Nephron progenitor cell (in vitro differentiated cells): ENCODE measurements at regions not wholly inside any gene's neighbourhood (a gene's known extent, or its start where the extent isn't known, plus 50 kb on each side); places are given as distances from the start of the nearest gene placed in this dataset.

ENCODE experiments used
- DNase-seq: peaks from one replicate; pipeline ENCODE4 v3.0.0; 2021
- H3K27ac Mint-ChIP-seq: 2 replicates; pipeline ENCODE4 v1.8.0; 2021; ENCODE audit warnings: mild to moderate bottlenecking, moderate library complexity, mixed read lengths
- H3K27me3 Mint-ChIP-seq: 2 replicates; pipeline ENCODE4 v1.8.0; 2021; ENCODE audit warnings: mild to moderate bottlenecking, low read depth, mixed read lengths; ENCODE audit not compliant: poor library complexity
- H3K36me3 Mint-ChIP-seq: 2 replicates; pipeline ENCODE4 v1.8.0; 2021; ENCODE audit warnings: low read depth, mixed read lengths
- H3K4me1 Mint-ChIP-seq: 2 replicates; pipeline ENCODE4 v1.8.0; 2021; ENCODE audit warnings: mixed read lengths
- H3K4me3 Mint-ChIP-seq: 2 replicates; pipeline ENCODE4 v1.8.0; 2021; ENCODE audit warnings: mild to moderate bottlenecking, moderate library complexity, mixed read lengths
- H3K9me3 Mint-ChIP-seq: 2 replicates; pipeline ENCODE4 v1.8.0; 2021; ENCODE audit warnings: mild to moderate bottlenecking, moderate library complexity, mixed read lengths
- TF ChIP-seq, protein P1 (sequence below): fragments of 200-600 bp; sonication (generic); IDR thresholded peaks from 2 replicates; pipeline ENCODE4 v1.5.0; 2021; ENCODE audit warnings: antibody characterized with exemption

DNA sequence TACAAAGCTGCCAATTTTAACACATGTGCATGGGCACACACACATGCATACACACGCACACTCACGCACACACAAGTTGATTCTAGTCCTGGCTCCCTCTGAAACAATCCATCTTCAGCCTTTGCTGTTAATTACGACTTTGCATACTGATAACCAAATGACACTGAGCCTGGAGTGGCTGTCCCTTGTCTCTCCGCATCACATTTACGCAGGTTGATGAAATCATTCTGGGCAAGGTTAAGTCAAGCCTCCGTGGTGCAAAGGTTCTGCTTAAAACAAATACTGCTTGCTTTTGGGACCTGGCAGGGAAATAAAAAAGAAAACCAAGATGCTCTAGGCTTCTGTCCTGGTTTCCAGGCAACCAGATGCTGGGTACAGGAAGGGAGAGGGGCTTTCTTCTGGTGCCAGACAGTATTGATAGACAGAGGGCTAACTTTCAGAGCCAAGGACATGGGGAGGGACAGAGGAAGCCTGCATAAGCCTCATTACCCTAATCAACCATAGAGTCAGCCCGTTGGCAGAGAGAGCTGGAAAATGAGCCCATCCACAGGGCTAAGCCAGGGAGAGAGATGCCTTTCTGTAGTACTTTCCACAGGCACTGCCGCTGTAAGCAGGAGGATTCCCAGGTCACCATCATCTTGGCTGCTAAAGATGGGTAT is 233.0 kb downstream of the WDR11 start:
- Mint-ChIP-seq H3K4me3 (no peak overlapping the region), H3K27ac (no peak overlapping the region), H3K4me1 (peaks cover 64% of the 10 kb centered on the region), H3K9me3 (peaks cover 4% of the 10 kb centered on the region), H3K36me3 (no peaks in the 10 kb centered on the region), H3K27me3 (no peaks in the 10 kb centered on the region)
- DNase-seq, result no peak
- TF ChIP-seq, protein P1, sequence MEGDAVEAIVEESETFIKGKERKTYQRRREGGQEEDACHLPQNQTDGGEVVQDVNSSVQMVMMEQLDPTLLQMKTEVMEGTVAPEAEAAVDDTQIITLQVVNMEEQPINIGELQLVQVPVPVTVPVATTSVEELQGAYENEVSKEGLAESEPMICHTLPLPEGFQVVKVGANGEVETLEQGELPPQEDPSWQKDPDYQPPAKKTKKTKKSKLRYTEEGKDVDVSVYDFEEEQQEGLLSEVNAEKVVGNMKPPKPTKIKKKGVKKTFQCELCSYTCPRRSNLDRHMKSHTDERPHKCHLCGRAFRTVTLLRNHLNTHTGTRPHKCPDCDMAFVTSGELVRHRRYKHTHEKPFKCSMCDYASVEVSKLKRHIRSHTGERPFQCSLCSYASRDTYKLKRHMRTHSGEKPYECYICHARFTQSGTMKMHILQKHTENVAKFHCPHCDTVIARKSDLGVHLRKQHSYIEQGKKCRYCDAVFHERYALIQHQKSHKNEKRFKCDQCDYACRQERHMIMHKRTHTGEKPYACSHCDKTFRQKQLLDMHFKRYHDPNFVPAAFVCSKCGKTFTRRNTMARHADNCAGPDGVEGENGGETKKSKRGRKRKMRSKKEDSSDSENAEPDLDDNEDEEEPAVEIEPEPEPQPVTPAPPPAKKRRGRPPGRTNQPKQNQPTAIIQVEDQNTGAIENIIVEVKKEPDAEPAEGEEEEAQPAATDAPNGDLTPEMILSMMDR, result no peak

DNA sequence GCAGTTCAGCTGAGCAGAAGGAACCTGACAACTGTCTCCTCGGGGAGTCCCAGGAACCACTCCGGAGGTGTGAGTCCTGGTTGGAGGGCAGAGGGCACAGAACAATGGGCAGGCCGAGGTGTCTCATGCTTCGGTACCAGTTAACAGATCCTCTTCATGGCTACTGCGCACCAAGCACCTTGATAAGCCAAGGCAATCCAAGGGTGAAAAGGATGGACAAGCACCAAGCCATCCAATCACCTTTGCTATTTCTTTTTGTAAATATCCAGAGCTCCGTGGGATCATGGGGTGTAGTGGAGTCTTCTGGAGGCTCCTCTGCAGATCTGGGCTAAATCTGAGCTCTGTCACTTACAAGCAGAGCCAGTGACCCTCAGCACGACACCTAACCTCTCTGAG is 233.5 kb downstream of the WDR11 start:
- peaks cover 4% of the 10 kb centered on the region for H3K9me3 Mint-ChIP-seq
- no peak for DNase-seq
- H3K4me3 Mint-ChIP-seq, result no peak overlapping the region
- H3K4me1 Mint-ChIP-seq, result peaks cover 58% of the 10 kb centered on the region
- H3K27me3 Mint-ChIP-seq, result no peaks in the 10 kb centered on the region
- no peaks in the 10 kb centered on the region for H3K36me3 Mint-ChIP-seq
- H3K27ac Mint-ChIP-seq, result no peak overlapping the region
- TF ChIP-seq, protein P1, result no peak

DNA sequence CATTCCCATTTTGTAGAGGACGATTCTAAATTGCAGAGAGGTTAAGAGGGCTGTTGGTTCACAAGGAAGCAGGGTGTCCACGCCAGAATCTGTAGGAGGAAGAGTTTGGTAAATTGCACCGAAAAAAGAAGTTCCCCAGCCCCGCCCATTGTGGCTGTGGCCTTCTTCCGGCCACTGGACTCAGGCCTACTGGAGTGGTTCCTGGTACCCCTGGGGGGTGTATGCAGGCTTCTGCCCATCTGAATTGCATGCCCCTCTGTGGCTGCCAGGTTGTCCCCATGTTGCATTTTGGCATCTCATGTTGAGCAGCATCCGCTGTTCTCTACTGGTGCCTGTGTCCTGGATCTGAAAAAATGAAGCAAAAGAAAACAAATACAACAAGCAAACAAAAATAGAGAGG is 234.2 kb downstream of the WDR11 start:
- peaks cover 51% of the 10 kb centered on the region for H3K4me1 Mint-ChIP-seq

DNA sequence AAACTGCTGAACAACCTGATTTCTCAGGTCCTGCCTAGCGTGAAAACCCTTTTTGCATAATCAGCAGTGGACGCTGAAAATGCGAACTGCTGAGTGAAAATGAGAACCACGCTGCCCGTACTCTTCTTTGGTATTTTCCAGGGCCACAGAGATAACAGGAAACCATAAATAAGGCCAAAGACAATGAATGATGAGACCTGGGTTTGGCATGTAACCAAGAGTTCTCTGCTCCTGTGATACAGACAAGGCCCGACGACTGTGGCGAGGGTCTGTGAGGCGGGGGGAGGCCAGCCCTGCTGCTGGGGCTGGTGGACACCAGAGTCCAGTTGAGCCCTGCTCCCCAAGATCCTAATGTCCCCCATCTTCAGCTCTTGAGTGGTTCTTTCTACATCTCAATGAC is 236.0 kb downstream of the WDR11 start:
- H3K36me3 Mint-ChIP-seq, result no peaks in the 10 kb centered on the region
- H3K4me1 Mint-ChIP-seq, result peaks cover 47% of the 10 kb centered on the region
- TF ChIP-seq, protein P1, result no peak
- no peaks in the 10 kb centered on the region for H3K9me3 Mint-ChIP-seq
- no peak for DNase-seq
- no peak overlapping the region for H3K27ac Mint-ChIP-seq
- H3K4me3 Mint-ChIP-seq, result no peak overlapping the region
- peaks cover 3% of the 10 kb centered on the region for H3K27me3 Mint-ChIP-seq

More for the DNA sequence above, 234.2 kb downstream of the WDR11 start:
- H3K4me3 Mint-ChIP-seq, result no peak overlapping the region
- H3K27ac Mint-ChIP-seq, result peak overlapping the region; percentile 52
- peaks cover 4% of the 10 kb centered on the region for H3K9me3 Mint-ChIP-seq
- TF ChIP-seq, protein P1, result no peak
- no peaks in the 10 kb centered on the region for H3K36me3 Mint-ChIP-seq
- H3K27me3 Mint-ChIP-seq, result peaks cover 3% of the 10 kb centered on the region
- no peak for DNase-seq

DNA sequence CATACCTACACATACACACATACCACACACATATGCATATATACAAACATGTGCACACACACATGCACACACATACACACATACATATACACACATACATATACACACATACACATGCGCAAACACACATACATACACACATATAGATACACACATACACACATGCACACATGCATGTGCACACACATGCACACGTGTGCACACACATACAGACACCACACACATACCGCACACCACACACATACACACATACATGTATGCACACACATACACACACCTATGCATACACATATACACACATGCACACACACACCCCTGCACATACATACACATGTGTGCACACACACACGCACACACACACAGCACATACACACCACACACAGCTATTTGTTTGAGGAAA is 236.5 kb downstream of the WDR11 start:
- peaks cover 3% of the 10 kb centered on the region for H3K27me3 Mint-ChIP-seq
- H3K9me3 Mint-ChIP-seq, result no peaks in the 10 kb centered on the region
- no peaks in the 10 kb centered on the region for H3K36me3 Mint-ChIP-seq
- DNase-seq, result no peak
- H3K4me3 Mint-ChIP-seq, result peak overlapping the region; percentile 12
- TF ChIP-seq, protein P1, result no peak
- H3K4me1 Mint-ChIP-seq, result peaks cover 50% of the 10 kb centered on the region
- H3K27ac Mint-ChIP-seq, result no peak overlapping the region

DNA sequence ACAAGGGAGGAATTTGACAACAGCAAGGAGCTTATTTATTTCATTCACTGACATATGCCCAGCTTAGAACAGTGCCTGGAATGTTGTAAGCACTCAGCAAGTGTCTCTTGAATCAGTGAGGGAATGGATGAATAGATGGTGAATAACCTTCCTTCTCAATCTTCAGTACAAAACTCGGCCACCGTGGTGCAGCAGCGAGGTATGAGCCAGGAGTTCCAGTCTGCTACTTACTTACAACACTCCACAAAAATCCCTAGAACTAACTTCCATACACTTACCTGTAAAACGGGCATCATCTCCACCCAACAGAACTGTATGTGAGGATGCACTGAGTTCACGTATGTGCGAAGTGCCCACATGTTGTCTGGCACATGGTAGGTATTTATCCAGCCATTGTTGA is 237.4 kb downstream of the WDR11 start:
- no peaks in the 10 kb centered on the region for H3K9me3 Mint-ChIP-seq
- H3K27me3 Mint-ChIP-seq, result peaks cover 3% of the 10 kb centered on the region
- TF ChIP-seq, protein P1, result peak; percentile 21
- peak; percentile 35 for DNase-seq
- peak overlapping the region; percentile 50 for H3K27ac Mint-ChIP-seq
- peaks cover 54% of the 10 kb centered on the region for H3K4me1 Mint-ChIP-seq
- H3K36me3 Mint-ChIP-seq, result no peaks in the 10 kb centered on the region
- H3K4me3 Mint-ChIP-seq, result no peak overlapping the region
